ENCODE measurements at regions not wholly inside any gene's neighbourhood (a gene's known extent, or its start where the extent isn't known, plus 50 kb on each side); places are given as distances from the start of the nearest gene placed in this dataset.

GRCh38 chr5:106321242-106321641 lies 1349.5 kb downstream of the EFNA5 start:
- Histone ChIP-seq H3K18ac (ENCODE audit: insufficient read length, low read depth, low read length) (no peak overlapping the region), H3K4me2 (ENCODE audit: insufficient read depth, insufficient read length, low read length) (no peak overlapping the region), H2BK20ac (ENCODE audit: low read depth, low read length, poor library complexity, severe bottlenecking) (no peak overlapping the region), H3K14ac (ENCODE audit: insufficient read depth, low read length) (no peak overlapping the region), H2AFZ (ENCODE audit: low read length) (no peak overlapping the region), H2BK12ac (ENCODE audit: insufficient read length, low read depth, low read length) (no peak overlapping the region), H3K4me1 (ENCODE audit: insufficient read depth, low read length) (no peaks in the 10 kb centered on the region), H3T11ph (ENCODE audit: low read length) (no peak overlapping the region), H2AK5ac (ENCODE audit: insufficient read length, low read length) (no peak overlapping the region), H3K9me3 (ENCODE audit: control insufficient read depth, low read depth, low read length) (no peaks in the 10 kb centered on the region), H4K8ac (replicated peaks; ENCODE audit: insufficient read length, low read depth, low read length) (no peak overlapping the region), H3K23ac (ENCODE audit: insufficient read length, low read depth, low read length) (no peak overlapping the region), H4K91ac (ENCODE audit: insufficient read length, low read depth, low read length) (no peak overlapping the region), H4K5ac (ENCODE audit: insufficient read length, low read depth, low read length) (no peak overlapping the region), H3K23me2 (ENCODE audit: insufficient read length, low read depth, low read length, poor library complexity, severe bottlenecking) (no peaks in the 10 kb centered on the region), H3K79me1 (ENCODE audit: insufficient read depth, low read depth, low read length, poor library complexity, severe bottlenecking) (no peaks in the 10 kb centered on the region), H3K9ac (ENCODE audit: extremely low read depth, insufficient read length, low read length) (no peak overlapping the region), H4K20me1 (ENCODE audit: control insufficient read depth, insufficient read depth, insufficient read length) (no peaks in the 10 kb centered on the region), H3K4ac (ENCODE audit: low read depth, low read length) (no peak overlapping the region), H3K27ac (ENCODE audit: insufficient read length, low read depth, low read length) (no peak overlapping the region), H2BK15ac (ENCODE audit: low read depth, low read length) (no peak overlapping the region), H2BK120ac (ENCODE audit: low read depth, low read length, poor library complexity, severe bottlenecking) (no peak overlapping the region), H3K79me2 (ENCODE audit: insufficient read depth, low read length) (no peaks in the 10 kb centered on the region), H3K56ac (ENCODE audit: insufficient read length, low read depth, low read length) (no peak overlapping the region), H2BK5ac (ENCODE audit: insufficient read length, low read length) (no peak overlapping the region), H3K27me3 (ENCODE audit: insufficient read depth, low read length) (no peaks in the 10 kb centered on the region)
- Mint-ChIP-seq H3K27me3 (ENCODE audit: low read depth) (no peaks in the 10 kb centered on the region), H3K27ac (peak overlapping the region in 2 of 3 experiments; percentile 56 to 69; a peak in 2 of 7 replicates), H3K4me3 (no peak overlapping the region), H3K9me3 (peaks cover 0 to under 1% of the 10 kb centered on the region in 2 experiments; a peak in 1 of 5 replicates), H3K4me1 (no peaks in the 10 kb centered on the region), H3K36me3 (ENCODE audit: insufficient read depth in 1 of 3, low read depth in 3 of 3) (peaks cover 0 to under 1% (median under 1%) of the 10 kb centered on the region in 3 experiments; a peak in 3 of 7 replicates)
- no peak for TF ChIP-seq CTCF (conservative IDR thresholded peaks at IDR 0.05)
- no CpG with 5 or more reads among the region's 6 CpGs for WGBS (ENCODE audit: extremely low coverage, insufficient read length, low lambda C conversion rate)
- DNase-seq, result no peak
